Activated CD4-positive, alpha-beta T cell treated with anti-CD3 and anti-CD28 coated beads for 36 hours (primary cell): ENCODE measurements at regions not wholly inside any gene's neighbourhood (a gene's known extent, or its start where the extent isn't known, plus 50 kb on each side); places are given as distances from the start of the nearest gene placed in this dataset.
A peak's percentile ranks its signal among the peaks of the same experiment; 100 is the strongest.

Experiments
- ATAC-seq: fragments of 200-7000 bp; cut with Tn5 transposase; one replicate; pipeline ENCODE4 v1.10.0; 2021; ENCODE audit warnings: mild to moderate bottlenecking, moderate library complexity
- CTCF ChIA-PET: fragments of 350-600 bp; sonication (Branson Sonifier 250); formaldehyde crosslinking; loops from one replicate; lab custom pipeline; 2021; ENCODE audit warnings: antibody characterized with exemption; lab: Charles Lee
- POLR2A ChIA-PET: fragments of 350-600 bp; sonication (Branson Sonifier 250); formaldehyde crosslinking; loops from one replicate; lab custom pipeline; 2021; ENCODE audit warnings: antibody characterized with exemption, inconsistent platforms; lab: Charles Lee
- DNase-seq: peaks from one replicate; pipeline ENCODE4 v3.0.0-alpha.2; 2020
- H3K27ac Mint-ChIP-seq: one replicate; pipeline ENCODE4 v1.8.0; 2021; ENCODE audit warnings: mixed read lengths
- H3K27me3 Mint-ChIP-seq: one replicate; pipeline ENCODE4 v1.8.0; 2021; ENCODE audit warnings: mixed read lengths
- H3K36me3 Mint-ChIP-seq: one replicate; pipeline ENCODE4 v1.8.0; 2021; ENCODE audit warnings: low read depth, mixed read lengths
- H3K4me1 Mint-ChIP-seq: one replicate; pipeline ENCODE4 v1.8.0; 2021; ENCODE audit warnings: mixed read lengths
- H3K4me3 Mint-ChIP-seq: one replicate; pipeline ENCODE4 v1.8.0; 2021; ENCODE audit warnings: mild to moderate bottlenecking, moderate library complexity, mixed read lengths
- H3K9me3 Mint-ChIP-seq: one replicate; pipeline ENCODE4 v1.8.0; 2021; ENCODE audit warnings: low read depth, mixed read lengths
- intact Hi-C, 2 experiments: fragments of 100-400 bp; cut with DNase I in 1 of 2; cut with micrococcal nuclease in 1 of 2; formaldehyde crosslinking; loops; one replicate each; pipeline versions ENCODE4 v1.14.2 to v1.15.1; 2022 to 2024; cut with DNase I, micrococcal nuclease

- Mint-ChIP-seq H3K27ac (no peak overlapping the region), H3K27me3 (peaks cover 2% of the 10 kb centered on the region), H3K4me1 (no peaks in the 10 kb centered on the region), H3K9me3 (no peaks in the 10 kb centered on the region), H3K4me3 (no peak overlapping the region), H3K36me3 (no peaks in the 10 kb centered on the region)
- no peak for ATAC-seq
- no peak for DNase-seq
- ChIA-PET CTCF (no interaction called here), POLR2A (no interaction called here)
- intact Hi-C loops = no loop called here
Measured at GRCh38 chrX:147776988-147777387, 134.7 kb upstream of the FMR1 start.

DNA sequence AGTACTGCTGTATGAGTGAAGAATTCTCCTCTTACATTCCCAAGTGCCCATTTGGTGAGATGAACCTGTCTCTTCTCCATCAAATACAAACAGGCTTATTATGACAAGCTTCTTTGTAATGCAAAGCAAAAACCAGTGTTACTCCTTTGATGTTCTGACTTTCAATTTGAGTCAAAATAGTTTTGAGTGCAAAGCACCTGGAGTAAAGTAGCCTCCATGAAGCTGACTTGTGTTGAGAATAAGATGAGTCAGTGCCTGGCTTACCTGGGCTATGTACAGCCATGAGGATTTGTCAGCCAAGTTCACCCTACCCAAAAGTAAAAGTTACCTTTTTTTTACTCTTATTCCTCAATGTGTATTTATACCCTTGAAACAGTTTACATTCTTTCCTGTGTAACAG lies 132.5 kb upstream of the FMR1 start:
- Mint-ChIP-seq H3K27me3 (peaks cover 2% of the 10 kb centered on the region), H3K27ac (no peak overlapping the region), H3K4me1 (no peaks in the 10 kb centered on the region), H3K36me3 (no peaks in the 10 kb centered on the region), H3K4me3 (no peak overlapping the region), H3K9me3 (no peaks in the 10 kb centered on the region)
- ATAC-seq (peak; percentile 64), DNase-seq (no peak)
- ChIA-PET CTCF (no interaction called here), POLR2A (no interaction called here)
- intact Hi-C loops = no loop called here

DNA sequence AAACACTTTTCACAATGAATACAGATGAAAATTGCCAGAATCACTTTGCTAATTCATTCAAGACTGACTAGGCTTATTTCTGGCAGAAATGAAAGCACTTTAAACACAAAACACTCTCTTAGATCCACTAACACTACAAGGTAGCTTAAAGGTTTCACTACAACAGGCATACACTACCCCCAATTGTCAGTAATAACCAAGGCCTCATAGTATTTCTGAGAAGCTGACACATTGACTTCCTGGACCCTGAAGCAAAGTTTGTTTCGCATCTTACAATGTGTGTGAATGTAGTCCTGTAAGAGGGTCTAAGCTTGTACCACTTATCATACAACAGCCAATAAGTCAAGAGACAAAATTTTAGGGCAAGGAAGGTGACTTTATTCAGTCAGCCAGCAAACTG lies 129.9 kb upstream of the FMR1 start:
- Mint-ChIP-seq H3K36me3 (no peaks in the 10 kb centered on the region), H3K27ac (no peak overlapping the region), H3K4me3 (no peak overlapping the region), H3K27me3 (no peaks in the 10 kb centered on the region), H3K9me3 (no peaks in the 10 kb centered on the region), H3K4me1 (no peaks in the 10 kb centered on the region)
- DNase-seq (no peak), ATAC-seq (no peak)
- POLR2A ChIA-PET = no interaction called here
- CTCF ChIA-PET = no interaction called here
- intact Hi-C loops = no loop called here

DNA sequence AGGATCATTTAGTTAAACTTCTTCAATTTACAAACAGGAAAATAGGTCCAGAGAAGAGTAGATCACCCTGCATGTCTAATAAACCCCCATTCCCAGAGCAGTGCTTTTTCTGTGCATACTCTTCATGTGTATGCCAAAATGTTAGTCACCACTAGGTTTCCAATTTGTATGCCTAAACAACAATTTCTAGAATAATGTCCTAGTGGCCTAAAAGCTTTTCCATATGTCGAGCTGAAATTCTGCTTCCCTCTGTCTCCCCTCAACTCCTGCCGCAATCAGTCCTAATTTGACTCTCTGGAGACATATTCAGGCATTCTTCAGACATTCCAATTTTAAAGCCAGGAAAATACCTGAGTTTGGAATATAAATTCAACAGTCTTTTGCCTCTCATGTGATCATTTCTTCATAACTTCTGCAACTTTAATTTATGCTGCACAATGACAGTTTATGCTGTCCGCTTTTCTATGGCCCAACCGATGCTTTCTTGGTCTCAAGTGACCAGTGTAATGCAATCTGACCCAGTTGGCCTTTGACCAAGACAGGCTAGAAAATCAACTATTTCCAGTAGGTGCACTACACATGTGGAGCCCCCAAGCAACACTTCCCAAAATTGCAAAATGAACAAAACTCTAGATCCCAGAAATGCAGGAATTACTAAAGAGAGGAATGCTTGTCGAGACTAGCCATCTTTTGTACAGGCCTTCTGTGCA lies 122.9 kb upstream of the FMR1 start:
- Mint-ChIP-seq H3K9me3 (no peaks in the 10 kb centered on the region), H3K27ac (no peak overlapping the region), H3K36me3 (no peaks in the 10 kb centered on the region), H3K27me3 (no peaks in the 10 kb centered on the region), H3K4me1 (no peaks in the 10 kb centered on the region), H3K4me3 (no peak overlapping the region)
- intact Hi-C loops = no loop called here
- DNase-seq = no peak
- ChIA-PET POLR2A (no interaction called here), CTCF (interaction anchor here (0.6 kb wide), 1 partner anchor 682 kb away, joined by 3 read pairs; no protein-coding TSS in a partner anchor)
- ATAC-seq = no peak

- H3K36me3 Mint-ChIP-seq = no peaks in the 10 kb centered on the region
- H3K9me3 Mint-ChIP-seq = no peaks in the 10 kb centered on the region
- H3K4me1 Mint-ChIP-seq = no peaks in the 10 kb centered on the region
- ChIA-PET CTCF (no interaction called here), POLR2A (no interaction called here)
- no peaks in the 10 kb centered on the region for H3K27me3 Mint-ChIP-seq
- H3K4me3 Mint-ChIP-seq = no peak overlapping the region
- DNase-seq = no peak
- ATAC-seq = no peak
- H3K27ac Mint-ChIP-seq = no peak overlapping the region
- intact Hi-C loops = loop anchor here in 1 of 2 experiments (5.0 kb wide), 1 partner anchor 323 kb away; no protein-coding TSS in a partner anchor
Measured at GRCh38 chrX:147800663-147801062, 111.1 kb upstream of the FMR1 start.

- Mint-ChIP-seq H3K27ac (no peak overlapping the region), H3K4me3 (no peak overlapping the region), H3K27me3 (no peaks in the 10 kb centered on the region), H3K9me3 (no peaks in the 10 kb centered on the region), H3K4me1 (no peaks in the 10 kb centered on the region), H3K36me3 (no peaks in the 10 kb centered on the region)
- ChIA-PET CTCF (no interaction called here), POLR2A (no interaction called here)
- ATAC-seq (peak; percentile 61), DNase-seq (peak; percentile 6)
- intact Hi-C loops = loop anchor here (1.0 to 5.0 kb wide), 2 partner anchors 327 to 328 kb away; no protein-coding TSS in a partner anchor
Measured at GRCh38 chrX:147803948-147804347, 107.8 kb upstream of the FMR1 start.

DNA sequence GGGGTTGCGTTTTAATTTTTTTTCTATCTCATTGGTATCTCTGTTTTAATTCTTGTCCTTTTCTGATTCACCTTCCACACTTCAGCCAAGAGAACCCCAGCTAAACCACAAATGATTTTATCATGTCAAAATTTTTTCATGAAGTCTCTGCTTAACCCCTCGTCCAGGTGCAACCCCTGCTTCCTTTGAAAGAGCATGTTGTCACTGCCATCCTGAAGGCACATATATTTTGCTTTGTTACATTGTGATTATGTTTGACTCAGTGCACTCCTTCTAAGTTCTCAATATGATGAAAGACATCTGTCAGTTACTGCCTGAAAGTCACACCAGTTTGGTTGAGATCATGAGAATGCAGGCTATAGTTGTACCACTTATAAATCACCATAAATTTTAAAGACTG lies 99.9 kb upstream of the FMR1 start:
- Mint-ChIP-seq H3K9me3 (no peaks in the 10 kb centered on the region), H3K27ac (no peak overlapping the region), H3K27me3 (peaks cover 2% of the 10 kb centered on the region), H3K4me3 (no peak overlapping the region), H3K36me3 (no peaks in the 10 kb centered on the region), H3K4me1 (no peaks in the 10 kb centered on the region)
- ChIA-PET CTCF (no interaction called here), POLR2A (no interaction called here)
- no peak for DNase-seq
- ATAC-seq = no peak
- intact Hi-C loops = no loop called here

DNA sequence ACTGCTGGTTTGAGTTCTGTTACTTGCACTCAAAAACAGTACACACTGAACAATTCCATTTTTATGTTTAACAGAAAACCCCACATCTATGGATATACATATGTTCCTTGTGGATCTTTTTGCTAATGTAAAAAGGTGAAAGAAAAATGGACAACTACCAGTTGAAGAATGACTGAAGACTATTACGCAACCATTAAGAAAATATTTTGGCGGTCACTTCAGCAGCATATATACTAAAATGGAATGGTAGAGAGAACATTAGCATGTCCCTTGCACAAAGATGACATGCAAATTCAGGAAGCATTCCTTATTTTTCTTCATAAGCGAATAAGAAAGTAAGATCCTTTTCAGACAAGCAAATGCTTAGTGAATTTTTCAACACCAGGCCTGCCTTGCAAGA lies 84.6 kb upstream of the FMR1 start:
- intact Hi-C loops = no loop called here
- POLR2A ChIA-PET = no interaction called here
- peaks cover 5% of the 10 kb centered on the region for H3K27me3 Mint-ChIP-seq

GRCh38 chrX:147828719-147829118 lies 83.0 kb upstream of the FMR1 start:
- Mint-ChIP-seq H3K4me1 (peaks cover 3% of the 10 kb centered on the region), H3K9me3 (peaks cover 5% of the 10 kb centered on the region), H3K4me3 (no peak overlapping the region), H3K36me3 (peaks cover 2% of the 10 kb centered on the region), H3K27ac (no peak overlapping the region), H3K27me3 (no peaks in the 10 kb centered on the region)
- ChIA-PET CTCF (no interaction called here), POLR2A (no interaction called here)
- ATAC-seq (no peak), DNase-seq (no peak)
- intact Hi-C loops = no loop called here

More for the DNA sequence above, 84.6 kb upstream of the FMR1 start:
- Mint-ChIP-seq H3K27ac (no peak overlapping the region), H3K9me3 (peaks cover 6% of the 10 kb centered on the region), H3K36me3 (peaks cover 2% of the 10 kb centered on the region), H3K4me3 (no peak overlapping the region), H3K4me1 (no peaks in the 10 kb centered on the region)
- no peak for ATAC-seq
- DNase-seq = no peak
- CTCF ChIA-PET = no interaction called here

GRCh38 chrX:147832707-147833348 lies 78.9 kb upstream of the FMR1 start:
- ChIA-PET POLR2A (no interaction called here), CTCF (no interaction called here)
- intact Hi-C loops = no loop called here
- H3K27ac Mint-ChIP-seq = no peak overlapping the region
- H3K4me1 Mint-ChIP-seq = peaks cover 3% of the 10 kb centered on the region
- peaks cover 3% of the 10 kb centered on the region for H3K27me3 Mint-ChIP-seq
- DNase-seq (no peak), ATAC-seq (peak; percentile 63)
- H3K4me3 Mint-ChIP-seq = no peak overlapping the region
- peaks cover 2% of the 10 kb centered on the region for H3K36me3 Mint-ChIP-seq
- H3K9me3 Mint-ChIP-seq = peaks cover 5% of the 10 kb centered on the region

DNA sequence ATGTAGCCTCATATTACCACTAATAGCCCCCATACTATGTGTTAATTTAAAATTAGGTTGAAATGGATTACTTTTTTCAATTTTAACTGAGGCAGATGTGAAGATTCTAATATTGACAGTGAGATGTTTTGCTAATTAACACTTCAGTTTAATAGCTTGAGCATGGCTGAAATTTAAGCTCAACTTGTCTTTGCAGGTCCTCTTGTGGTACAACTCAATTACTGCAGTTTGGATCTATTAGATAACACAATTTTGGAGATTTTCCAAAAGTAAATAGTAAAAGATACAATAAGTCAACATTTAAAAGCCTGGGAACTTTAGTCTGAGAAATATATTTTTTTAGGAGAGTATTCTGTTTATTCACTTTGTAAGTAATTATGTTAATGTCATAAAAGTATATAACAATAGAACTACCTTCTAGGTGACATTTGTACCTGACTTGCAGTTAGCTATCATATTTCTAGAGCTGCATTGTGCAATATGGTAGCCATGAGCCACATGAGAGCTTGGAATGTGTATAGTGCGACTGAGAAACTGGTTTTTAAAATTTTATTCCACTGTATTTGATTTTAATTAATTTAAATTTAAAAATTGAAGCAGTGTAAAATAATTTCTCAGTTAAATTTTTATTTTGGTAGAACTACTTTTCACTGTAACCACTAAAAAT lies 73.1 kb upstream of the FMR1 start:
- no peak overlapping the region for H3K27ac Mint-ChIP-seq
- no peak for ATAC-seq
- H3K9me3 Mint-ChIP-seq = no peaks in the 10 kb centered on the region
- H3K36me3 Mint-ChIP-seq = no peaks in the 10 kb centered on the region
- ChIA-PET CTCF (interaction anchor here (1.0 kb wide), 1 partner anchor 9 kb away, joined by 3 read pairs; no protein-coding TSS in a partner anchor), POLR2A (no interaction called here)
- H3K4me1 Mint-ChIP-seq = no peaks in the 10 kb centered on the region
- intact Hi-C loops = no loop called here
- peaks cover 3% of the 10 kb centered on the region for H3K27me3 Mint-ChIP-seq
- no peak overlapping the region for H3K4me3 Mint-ChIP-seq
- DNase-seq = no peak

- DNase-seq (no peak), ATAC-seq (no peak)
- H3K27ac Mint-ChIP-seq = no peak overlapping the region
- no peaks in the 10 kb centered on the region for H3K36me3 Mint-ChIP-seq
- peaks cover 2% of the 10 kb centered on the region for H3K27me3 Mint-ChIP-seq
- POLR2A ChIA-PET = no interaction called here
- H3K4me1 Mint-ChIP-seq = no peaks in the 10 kb centered on the region
- CTCF ChIA-PET = interaction anchor here (1.2 kb wide), 1 partner anchor 8 kb away, joined by 3 read pairs; no protein-coding TSS in a partner anchor
- intact Hi-C loops = no loop called here
- no peak overlapping the region for H3K4me3 Mint-ChIP-seq
- H3K9me3 Mint-ChIP-seq = no peaks in the 10 kb centered on the region
Measured at GRCh38 chrX:147846676-147847075, 65.0 kb upstream of the FMR1 start.
